Heart left ventricle (tissue), 13 donors: ENCODE measurements at regions not wholly inside any gene's neighbourhood (a gene's known extent, or its start where the extent isn't known, plus 50 kb on each side); places are given as distances from the start of the nearest gene placed in this dataset.

Experiments
- POLR2A ChIP-seq, 2 donors: fragments of 450-650 bp; IDR thresholded peaks; one replicate each; pipeline ENCODE4 v1.6.1; 2017; ENCODE audit warnings: antibody characterized with exemption in 2 of 2, mild to moderate bottlenecking in 2 of 2, moderate library complexity in 2 of 2
- TF ChIP-seq, protein P1 (sequence below), 12 donors: fragments of 200-600 bp; sonication (generic) in 4 of 12; IDR thresholded peaks; one replicate each; pipeline versions ENCODE4 v1.5.0 to v1.8.0; 2018 to 2022; ENCODE audit warnings: antibody characterized with exemption in 12 of 12, mild to moderate bottlenecking in 5 of 12
- donor health status: ischemic (EF 13 %, LVEDD 7.1; RV severe dilation, severe dysfunction).
- donor health status: DM: no; HTN: yes; CAD: no.
- donor health status: DM: no; HTN: no; CAD: no.
- donor health status: ischemic (EF 25% LVEDD 6.9; RV normal size, moderate dysfunction).
- donor health status: ischemic (EF 25% LVEDD 5.7; RV mildly dilated, moderate dysfunction).
- donor health status: ischemic (EF 35%, LVEDD 5.7; RV mildly dilated, moderate dysfunction).
- donor health status: nonischemic (EF 11% LVEDD 7.7; RV severe dilation, severe dysfunction).
- donor health status: DM: yes; HTN: yes; CAD: no.
- donor health status: PGD.
- donor health status: ischemic (EF 29% LVEDD 5.4; RV normal size, mild dysfunction).
- donor health status: nonischemic (EF 23%, LVEDD 6.1; RV moderate dilation, normal function).

DNA sequence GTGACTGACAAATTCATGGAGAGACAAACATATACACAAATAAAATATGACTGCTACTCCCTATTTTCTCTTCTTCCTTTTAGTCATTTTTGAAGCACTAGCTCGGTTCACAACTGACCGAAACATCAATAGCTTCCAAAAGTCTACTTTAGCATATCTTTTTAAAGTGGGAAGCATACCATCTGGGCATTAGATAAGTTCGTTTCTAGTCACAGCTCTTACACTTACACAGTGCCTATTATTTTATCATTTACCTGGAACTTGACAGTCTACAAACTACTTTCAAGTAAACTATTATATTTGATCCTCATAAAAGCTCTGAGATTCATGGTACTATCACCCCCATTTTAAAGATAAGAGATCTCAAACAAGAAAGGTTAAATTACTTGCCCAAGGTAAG is 458.5 kb downstream of the LMO7 start:
- TF ChIP-seq, protein P1, sequence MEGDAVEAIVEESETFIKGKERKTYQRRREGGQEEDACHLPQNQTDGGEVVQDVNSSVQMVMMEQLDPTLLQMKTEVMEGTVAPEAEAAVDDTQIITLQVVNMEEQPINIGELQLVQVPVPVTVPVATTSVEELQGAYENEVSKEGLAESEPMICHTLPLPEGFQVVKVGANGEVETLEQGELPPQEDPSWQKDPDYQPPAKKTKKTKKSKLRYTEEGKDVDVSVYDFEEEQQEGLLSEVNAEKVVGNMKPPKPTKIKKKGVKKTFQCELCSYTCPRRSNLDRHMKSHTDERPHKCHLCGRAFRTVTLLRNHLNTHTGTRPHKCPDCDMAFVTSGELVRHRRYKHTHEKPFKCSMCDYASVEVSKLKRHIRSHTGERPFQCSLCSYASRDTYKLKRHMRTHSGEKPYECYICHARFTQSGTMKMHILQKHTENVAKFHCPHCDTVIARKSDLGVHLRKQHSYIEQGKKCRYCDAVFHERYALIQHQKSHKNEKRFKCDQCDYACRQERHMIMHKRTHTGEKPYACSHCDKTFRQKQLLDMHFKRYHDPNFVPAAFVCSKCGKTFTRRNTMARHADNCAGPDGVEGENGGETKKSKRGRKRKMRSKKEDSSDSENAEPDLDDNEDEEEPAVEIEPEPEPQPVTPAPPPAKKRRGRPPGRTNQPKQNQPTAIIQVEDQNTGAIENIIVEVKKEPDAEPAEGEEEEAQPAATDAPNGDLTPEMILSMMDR (IDR thresholded peaks at IDR 0.05): no peak
- no peak for TF ChIP-seq POLR2A (IDR thresholded peaks at IDR 0.05)
